ENCODE measurements at regions not wholly inside any gene's neighbourhood (a gene's known extent, or its start where the extent isn't known, plus 50 kb on each side); places are given as distances from the start of the nearest gene placed in this dataset.

GRCh38 chr12:17192721-17193120, 586.8 kb upstream of the LMO3 start:
- TF ChIP-seq POLR2A (IDR thresholded peaks at IDR 0.05) (no peak), CTCF (IDR thresholded peaks at IDR 0.05 in 8 of 11, conservative IDR thresholded peaks at IDR 0.05 in 3 of 11) (no peak), POLR2AphosphoS5 (IDR thresholded peaks at IDR 0.05) (no peak)

Data from spleen (tissue), 7 donors.